Inferior parietal cortex (tissue), 1 donor: ENCODE measurements at regions not wholly inside any gene's neighbourhood (a gene's known extent, or its start where the extent isn't known, plus 50 kb on each side); places are given as distances from the start of the nearest gene placed in this dataset.

Source experiments
- DNase-seq: peaks from one replicate; pipeline ENCODE4 v3.0.0-alpha.2; 2016; ENCODE audit errors: extremely low spot score

DNA sequence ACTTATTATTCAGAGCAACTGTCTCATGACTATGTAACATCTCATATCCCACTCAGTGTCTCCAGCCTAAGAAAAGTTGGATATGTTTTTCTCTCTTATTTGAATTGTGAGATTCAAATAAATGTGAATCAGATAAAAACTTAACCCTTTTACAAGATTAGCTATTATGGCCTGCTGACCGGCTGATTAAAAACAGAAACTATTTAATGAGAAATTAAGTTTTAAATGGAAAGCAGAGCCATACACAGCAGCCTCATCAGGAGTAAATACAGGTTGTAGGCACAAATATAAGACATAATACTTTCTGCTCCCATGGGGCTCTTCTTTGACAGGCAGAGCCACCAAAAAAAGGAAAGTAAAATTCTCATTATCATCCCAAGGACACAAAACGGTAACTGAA, 307.0 kb upstream of the PRMT6 start:
- DNase-seq, result no peak

DNA sequence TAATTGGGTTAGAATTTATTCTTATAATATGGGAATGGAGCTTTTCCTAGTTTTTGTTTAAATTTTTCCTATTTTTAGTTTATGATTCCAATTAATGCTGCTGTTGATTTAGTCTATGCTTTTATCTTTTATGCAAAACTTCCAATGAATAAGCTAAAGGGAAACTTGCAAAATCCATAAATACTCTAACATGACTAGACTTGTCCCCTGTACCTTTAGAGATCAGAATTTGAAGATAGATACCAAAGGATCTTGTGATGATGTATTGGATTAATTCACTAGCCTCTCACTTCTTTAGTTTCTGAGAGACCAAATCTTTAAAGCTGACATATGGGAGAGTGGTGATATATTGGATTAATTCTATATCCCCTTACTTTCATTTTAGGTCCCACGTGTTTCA, 306.6 kb upstream of the PRMT6 start:
- DNase-seq, result no peak

- DNase-seq, result no peak
Observed at GRCh38 chr1:106751002-106751401, 305.5 kb upstream of the PRMT6 start.

DNA sequence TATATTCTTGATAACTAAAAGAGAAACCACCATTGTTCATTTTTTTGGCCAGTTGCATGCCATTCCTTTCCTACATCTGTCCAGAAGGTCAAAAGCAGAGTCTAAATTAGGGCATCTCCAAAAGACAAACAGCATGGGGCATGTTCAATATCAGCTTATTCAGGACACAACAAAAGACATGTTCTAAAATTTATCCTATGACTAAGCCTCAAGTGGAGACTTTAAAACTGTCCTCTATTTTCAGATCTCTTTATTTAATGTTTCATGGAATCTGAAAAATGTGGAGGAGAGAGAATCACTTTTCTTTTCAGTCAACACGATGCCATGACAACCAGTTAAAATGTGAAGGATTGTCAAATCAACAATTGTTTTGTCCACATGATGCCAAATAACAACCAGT, 303.4 kb upstream of the PRMT6 start:
- DNase-seq, result no peak

GRCh38 chr1:106754957-106755356, 301.5 kb upstream of the PRMT6 start:
- DNase-seq, result no peak

DNA sequence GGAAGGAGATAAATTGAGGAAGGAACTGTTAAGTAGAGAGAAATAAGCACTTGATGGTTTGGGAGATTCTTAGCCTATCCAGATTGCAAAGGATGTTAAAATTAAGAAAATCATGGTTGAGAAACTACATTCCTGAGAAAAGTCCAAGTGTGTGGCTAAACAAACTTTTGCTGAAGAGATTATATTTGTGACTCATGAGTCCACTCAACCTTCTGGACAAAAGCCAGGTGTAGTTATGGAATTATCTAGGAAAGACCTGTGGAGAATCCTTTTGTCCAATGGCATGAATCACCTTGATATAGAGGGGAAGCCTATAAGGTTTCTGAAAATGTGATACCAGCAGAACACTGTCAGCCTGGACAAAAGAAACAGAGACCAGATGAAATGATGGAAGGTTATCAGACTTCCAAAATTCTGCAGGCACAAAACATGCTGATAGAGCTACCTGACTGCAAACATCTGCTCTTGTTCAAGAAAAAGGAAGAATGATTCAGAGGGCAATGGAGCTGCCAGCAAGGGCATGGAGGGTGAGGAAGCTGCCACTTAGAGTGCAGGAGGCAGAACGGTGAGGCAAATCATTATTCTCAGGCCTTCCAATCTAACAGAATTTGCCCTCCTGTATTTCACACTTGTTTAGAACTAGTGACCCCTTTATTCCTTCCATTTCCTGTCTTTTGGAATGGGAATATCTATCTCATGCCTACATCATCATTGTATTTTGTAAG, 300.6 kb upstream of the PRMT6 start:
- DNase-seq, result no peak

GRCh38 chr1:106756752-106757151, 299.7 kb upstream of the PRMT6 start:
- DNase-seq, result no peak

GRCh38 chr1:106768077-106768476, 288.4 kb upstream of the PRMT6 start:
- DNase-seq, result no peak

DNA sequence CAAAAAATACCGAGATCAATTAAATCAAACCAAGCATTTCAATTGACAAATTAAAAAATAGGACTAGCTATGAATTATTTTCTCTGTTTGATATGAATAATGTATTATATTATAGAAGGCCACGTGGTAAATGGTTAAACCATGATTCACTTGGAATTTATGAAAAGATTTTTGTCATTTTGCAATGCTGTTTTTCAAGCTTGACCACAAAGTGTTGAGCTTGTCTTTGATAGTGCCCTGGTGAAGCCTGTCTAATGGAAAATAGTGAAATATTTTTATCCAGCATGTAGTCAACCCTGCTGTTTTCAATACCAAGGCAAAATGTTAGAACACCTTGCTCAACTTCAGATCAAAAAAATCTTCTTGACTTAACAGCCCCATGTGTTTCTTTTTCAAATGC, 288.0 kb upstream of the PRMT6 start:
- DNase-seq, result no peak

- no peak for DNase-seq
Observed at GRCh38 chr1:106773206-106773605, 283.3 kb upstream of the PRMT6 start.

GRCh38 chr1:106780066-106780465, 276.4 kb upstream of the PRMT6 start:
- no peak for DNase-seq

DNA sequence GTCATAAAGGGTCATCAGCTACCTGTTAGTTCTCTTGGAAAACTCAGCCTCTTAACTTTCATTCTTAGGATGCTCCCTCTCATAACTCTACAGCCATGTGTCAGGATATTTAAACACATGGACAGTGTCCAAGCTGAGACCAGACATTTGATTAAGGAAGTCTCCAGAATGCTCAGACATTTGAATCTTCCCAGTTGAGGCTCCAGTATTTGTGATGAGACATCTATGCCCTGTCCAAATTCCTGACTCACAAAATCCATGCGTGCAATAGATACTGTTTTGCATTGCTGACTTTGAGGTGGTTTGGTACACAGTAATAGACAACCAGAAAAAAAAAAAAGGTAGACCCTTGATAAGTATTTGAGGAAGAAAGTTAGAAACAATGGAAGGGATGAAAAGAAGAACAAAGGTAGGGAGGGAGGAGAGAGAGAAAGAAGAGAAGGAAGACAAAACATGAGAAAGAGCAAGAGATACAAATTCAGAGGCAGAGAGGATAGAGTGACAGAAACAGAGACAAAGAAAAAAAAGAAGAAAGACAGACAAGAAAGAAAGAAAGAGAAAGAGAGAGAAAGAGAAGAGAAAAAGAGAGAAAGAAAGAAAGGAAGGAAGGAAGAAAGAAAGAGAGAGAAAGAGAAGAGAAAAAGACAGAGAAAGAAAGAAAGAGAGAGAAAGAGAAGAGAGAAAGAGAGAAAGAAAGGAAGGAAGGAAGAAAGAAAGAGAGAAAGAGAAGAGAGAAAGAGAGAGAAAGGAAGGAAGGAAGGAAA, 275.5 kb upstream of the PRMT6 start:
- DNase-seq, result no peak

GRCh38 chr1:106785176-106785575, 271.3 kb upstream of the PRMT6 start:
- DNase-seq, result no peak

GRCh38 chr1:106787520-106787919, 269.0 kb upstream of the PRMT6 start:
- no peak for DNase-seq

DNA sequence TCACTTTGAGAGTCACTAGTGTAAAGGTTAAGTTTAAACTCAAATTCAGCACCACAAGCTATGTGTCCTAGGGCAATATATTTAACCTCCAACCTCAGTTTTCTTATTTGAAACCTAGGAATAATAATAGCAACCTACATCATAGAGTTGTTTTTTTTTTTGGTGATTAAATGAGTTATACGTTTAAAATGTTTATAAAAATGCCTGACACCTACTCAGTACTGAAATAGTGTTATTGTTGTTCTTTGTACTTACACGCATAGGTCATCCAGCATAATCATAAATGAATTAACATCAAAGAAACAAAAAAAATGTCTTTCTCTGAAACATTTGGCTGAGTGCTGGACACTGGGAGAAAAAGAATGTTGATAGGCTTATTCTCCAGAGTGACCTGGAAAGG, 266.8 kb upstream of the PRMT6 start:
- DNase-seq, result no peak

GRCh38 chr1:106791041-106791440, 265.4 kb upstream of the PRMT6 start:
- no peak for DNase-seq

- DNase-seq, result no peak
Observed at GRCh38 chr1:106793651-106794050, 262.8 kb upstream of the PRMT6 start.

- DNase-seq, result no peak
Observed at GRCh38 chr1:106798991-106799390, 257.5 kb upstream of the PRMT6 start.

DNA sequence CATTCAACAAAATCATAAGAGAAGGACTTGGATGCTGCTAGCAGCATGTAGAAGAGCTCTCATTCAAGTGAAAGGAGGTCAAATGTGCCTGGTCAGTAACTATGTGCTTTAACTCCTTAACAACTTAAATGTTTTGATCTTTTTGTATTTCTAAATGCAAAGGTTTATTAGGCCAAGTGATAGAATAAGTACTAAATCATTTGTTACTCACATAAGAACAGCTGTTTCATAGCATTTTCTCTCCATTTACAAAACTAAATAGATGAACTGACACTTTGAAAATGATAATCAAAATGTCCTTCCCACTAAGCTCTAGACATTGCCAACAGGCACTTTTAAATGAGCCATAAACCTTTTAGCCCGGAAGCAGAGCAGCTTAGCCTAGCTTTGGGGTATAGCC, 254.3 kb upstream of the PRMT6 start:
- DNase-seq, result no peak

- no peak for DNase-seq
Observed at GRCh38 chr1:106814418-106814817, 242.1 kb upstream of the PRMT6 start.

GRCh38 chr1:106817575-106817974, 238.9 kb upstream of the PRMT6 start:
- peak; percentile 60 for DNase-seq

DNA sequence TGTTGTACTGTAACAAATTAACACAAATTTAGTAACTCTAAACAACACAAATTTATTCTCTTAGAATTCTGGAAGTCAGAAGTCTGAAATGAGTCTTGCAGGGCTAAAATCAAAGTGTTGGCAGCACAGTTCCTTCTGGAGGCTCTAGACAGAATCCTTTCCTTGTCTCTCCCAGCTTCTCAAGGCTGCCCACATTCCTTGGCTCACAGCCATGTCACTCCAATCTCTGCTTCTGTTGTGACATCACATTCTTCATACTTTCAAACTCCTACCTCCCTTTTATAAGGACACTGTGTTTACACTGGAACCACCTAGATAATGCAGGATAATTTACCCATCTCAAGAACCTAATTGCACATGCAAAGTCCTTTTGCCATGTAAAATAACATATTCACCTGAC, 225.0 kb upstream of the PRMT6 start:
- DNase-seq, result peak; percentile 30

DNA sequence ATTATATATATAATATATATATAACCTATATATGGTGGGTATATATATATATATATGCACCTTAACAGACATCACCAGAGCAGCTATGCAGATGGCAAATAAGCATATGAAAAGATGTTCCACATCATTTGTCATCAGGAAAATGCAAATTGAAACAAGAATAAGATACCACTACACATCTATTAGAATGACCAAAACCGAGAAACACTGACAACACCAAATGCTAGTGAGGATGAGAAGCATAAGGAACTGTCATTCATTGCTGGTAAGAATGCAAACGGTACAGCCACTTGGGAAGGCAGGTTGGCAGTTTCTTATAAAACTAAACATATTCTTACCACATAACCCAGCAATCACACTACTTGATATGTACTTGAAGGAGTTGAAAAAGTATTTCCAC, 219.8 kb upstream of the PRMT6 start:
- DNase-seq, result no peak

- no peak for DNase-seq
Observed at GRCh38 chr1:106843518-106843917, 213.0 kb upstream of the PRMT6 start.
